ENCODE measurements at regions not wholly inside any gene's neighbourhood (a gene's known extent, or its start where the extent isn't known, plus 50 kb on each side); places are given as distances from the start of the nearest gene placed in this dataset.

- TF ChIP-seq POLR2A (IDR thresholded peaks at IDR 0.05) (no peak), EP300 (IDR thresholded peaks at IDR 0.05) (no peak), CTCF (IDR thresholded peaks at IDR 0.05) (no peak)
- no peaks in the 10 kb centered on the region for H3K36me3 ChIP-seq
- no peak overlapping the region for H3K4me3 ChIP-seq
- no peaks in the 10 kb centered on the region for H3K4me1 ChIP-seq
- H3K27me3 ChIP-seq = no peaks in the 10 kb centered on the region
- peaks cover under 1% of the 10 kb centered on the region for H3K9me3 ChIP-seq
- WGBS = 79% methylated on average over 5 of the region's 5 CpGs
- DNase-seq (ENCODE audit: low spot score in 2 of 2) = no peak
- no peak overlapping the region for H3K27ac ChIP-seq
These were observed 215.8 kb upstream of the PPP3CA start for GRCh38 chr4:101563126-101563525.

- peaks cover 8% of the 10 kb centered on the region for H3K9me3 ChIP-seq
- no peak for DNase-seq (ENCODE audit: low spot score in 2 of 2)
- no peak overlapping the region for H3K4me3 ChIP-seq
- no peak overlapping the region for H3K27ac ChIP-seq
- TF ChIP-seq EP300 (IDR thresholded peaks at IDR 0.05) (no peak), POLR2AphosphoS5 (IDR thresholded peaks at IDR 0.05) (no peak), POLR2A (IDR thresholded peaks at IDR 0.05) (no peak), CTCF (IDR thresholded peaks at IDR 0.05) (no peak)
- H3K4me1 ChIP-seq = no peaks in the 10 kb centered on the region
- no peaks in the 10 kb centered on the region for H3K27me3 ChIP-seq
- WGBS = 75% methylated on average over 4 of the region's 4 CpGs
- H3K36me3 ChIP-seq = no peaks in the 10 kb centered on the region
These were observed 209.5 kb upstream of the PPP3CA start for GRCh38 chr4:101556842-101557241.

GRCh38 chr4:101555341-101555880 is 208.1 kb upstream of the PPP3CA start:
- no peaks in the 10 kb centered on the region for H3K4me1 ChIP-seq
- no peak overlapping the region for H3K27ac ChIP-seq
- TF ChIP-seq POLR2AphosphoS5 (IDR thresholded peaks at IDR 0.05) (no peak), POLR2A (IDR thresholded peaks at IDR 0.05) (no peak), CTCF (IDR thresholded peaks at IDR 0.05) (no peak), EP300 (IDR thresholded peaks at IDR 0.05) (no peak)
- DNase-seq (ENCODE audit: low spot score in 2 of 2) = no peak
- H3K9me3 ChIP-seq = peaks cover 8% of the 10 kb centered on the region
- H3K27me3 ChIP-seq = no peaks in the 10 kb centered on the region
- H3K36me3 ChIP-seq = no peaks in the 10 kb centered on the region
- 69% methylated on average over 4 of the region's 4 CpGs for WGBS
- H3K4me3 ChIP-seq = no peak overlapping the region

- no peak for TF ChIP-seq POLR2AphosphoS5 (IDR thresholded peaks at IDR 0.05)
- no peak for TF ChIP-seq CTCF (IDR thresholded peaks at IDR 0.05)
- no peak for TF ChIP-seq POLR2A (IDR thresholded peaks at IDR 0.05)
- no peak for TF ChIP-seq EP300 (IDR thresholded peaks at IDR 0.05)
- no peaks in the 10 kb centered on the region for H3K9me3 ChIP-seq
- H3K4me1 ChIP-seq = no peaks in the 10 kb centered on the region
- no peak overlapping the region for H3K4me3 ChIP-seq
- 52% methylated on average over 2 of the region's 2 CpGs for WGBS
- no peaks in the 10 kb centered on the region for H3K27me3 ChIP-seq
- no peak for DNase-seq (ENCODE audit: low spot score in 2 of 2)
- H3K27ac ChIP-seq = no peak overlapping the region
- H3K36me3 ChIP-seq = no peaks in the 10 kb centered on the region
These were observed 193.0 kb upstream of the PPP3CA start for GRCh38 chr4:101540336-101540735.

GRCh38 chr4:101528526-101528925 is 181.2 kb upstream of the PPP3CA start:
- TF ChIP-seq POLR2A (IDR thresholded peaks at IDR 0.05) = no peak
- no peak for TF ChIP-seq POLR2AphosphoS5 (IDR thresholded peaks at IDR 0.05)
- no peak overlapping the region for H3K27ac ChIP-seq
- no peaks in the 10 kb centered on the region for H3K4me1 ChIP-seq
- 76% methylated on average over 1 of the region's 1 CpG for WGBS
- H3K9me3 ChIP-seq = no peaks in the 10 kb centered on the region
- H3K4me3 ChIP-seq = no peak overlapping the region
- no peak for DNase-seq (ENCODE audit: low spot score in 2 of 2)
- H3K27me3 ChIP-seq = no peaks in the 10 kb centered on the region
- no peaks in the 10 kb centered on the region for H3K36me3 ChIP-seq

- Histone ChIP-seq H3K9me3 (no peaks in the 10 kb centered on the region), H3K4me3 (no peak overlapping the region), H3K36me3 (no peaks in the 10 kb centered on the region), H3K4me1 (no peaks in the 10 kb centered on the region), H3K27ac (no peak overlapping the region), H3K27me3 (no peaks in the 10 kb centered on the region)
- WGBS = 62% methylated on average over 2 of the region's 2 CpGs
- no peak for TF ChIP-seq POLR2A (IDR thresholded peaks at IDR 0.05)
- TF ChIP-seq POLR2AphosphoS5 (IDR thresholded peaks at IDR 0.05) = no peak
- no peak for TF ChIP-seq CTCF (IDR thresholded peaks at IDR 0.05)
- no peak for TF ChIP-seq EP300 (IDR thresholded peaks at IDR 0.05)
- no peak for DNase-seq (ENCODE audit: low spot score in 2 of 2)
These were observed 179.9 kb upstream of the PPP3CA start for GRCh38 chr4:101527188-101527587.

Data from suprapubic skin (tissue), 4 donors.